ENCODE measurements at regions not wholly inside any gene's neighbourhood (a gene's known extent, or its start where the extent isn't known, plus 50 kb on each side); places are given as distances from the start of the nearest gene placed in this dataset.
A peak's percentile ranks its signal among the peaks of the same experiment; 100 is the strongest.

DNA sequence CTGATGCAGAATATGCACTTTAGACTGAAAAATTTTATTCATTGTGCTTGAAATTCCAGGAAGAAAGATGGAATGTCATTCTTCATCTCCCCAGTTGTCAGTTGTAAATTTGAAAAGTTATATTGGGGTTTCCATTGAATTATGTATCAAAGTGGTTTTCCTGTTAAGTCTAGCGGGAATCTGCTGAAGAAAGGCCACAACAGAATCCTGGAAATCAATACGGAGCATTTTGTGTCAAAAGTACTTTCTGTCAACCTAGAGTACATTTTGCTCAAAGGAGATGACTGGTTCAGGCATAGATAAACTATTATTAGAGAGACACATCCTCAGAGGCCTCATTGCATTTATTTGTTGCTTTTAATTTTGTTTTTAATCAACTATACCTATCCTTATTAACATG, 538.2 kb upstream of the SEMA3D start:
- no peak for DNase-seq

GRCh38 chr7:85719981-85720953, 533.4 kb upstream of the SEMA3D start:
- DNase-seq: no peak

GRCh38 chr7:85716353-85716752, 529.5 kb upstream of the SEMA3D start:
- DNase-seq: no peak

DNA sequence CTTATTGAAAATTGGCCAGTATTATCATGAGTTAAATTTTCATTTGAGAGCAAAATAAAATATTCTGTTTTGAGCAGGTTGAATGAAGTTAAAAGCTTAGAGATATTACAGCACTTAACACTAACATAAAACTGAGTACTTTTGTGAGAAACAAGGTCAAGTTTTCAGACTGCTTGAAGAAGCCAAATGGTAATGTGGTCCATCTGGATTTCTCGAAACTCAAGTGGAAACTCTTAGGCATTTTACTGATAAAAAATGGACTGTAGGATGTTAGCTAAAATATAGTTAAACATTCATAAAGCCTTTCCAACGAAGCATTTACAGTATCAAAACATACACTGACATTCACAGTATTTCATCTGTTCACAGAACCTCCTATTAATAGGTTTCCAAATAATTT, 528.1 kb upstream of the SEMA3D start:
- DNase-seq: no peak

- DNase-seq: no peak
Observed at GRCh38 chr7:85714043-85714578, 527.3 kb upstream of the SEMA3D start.

DNA sequence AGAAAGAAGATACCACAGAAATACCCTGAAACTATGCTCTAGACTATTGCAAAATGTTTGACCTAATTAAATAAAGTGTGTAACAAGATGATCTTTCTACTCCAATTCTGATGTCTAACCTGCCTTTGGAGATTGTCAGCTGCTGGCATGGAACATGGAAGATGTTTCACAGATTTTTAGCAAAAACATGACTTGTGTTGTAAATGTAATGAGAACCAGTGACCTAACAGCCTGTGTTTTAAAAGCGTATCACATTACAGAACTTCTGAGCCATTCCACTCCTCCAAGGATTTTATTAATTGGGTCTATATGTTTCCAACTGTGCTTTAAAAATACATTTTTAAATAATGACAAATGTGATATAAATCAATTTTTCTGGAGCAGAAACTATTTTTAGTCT, 526.3 kb upstream of the SEMA3D start:
- no peak for DNase-seq

DNA sequence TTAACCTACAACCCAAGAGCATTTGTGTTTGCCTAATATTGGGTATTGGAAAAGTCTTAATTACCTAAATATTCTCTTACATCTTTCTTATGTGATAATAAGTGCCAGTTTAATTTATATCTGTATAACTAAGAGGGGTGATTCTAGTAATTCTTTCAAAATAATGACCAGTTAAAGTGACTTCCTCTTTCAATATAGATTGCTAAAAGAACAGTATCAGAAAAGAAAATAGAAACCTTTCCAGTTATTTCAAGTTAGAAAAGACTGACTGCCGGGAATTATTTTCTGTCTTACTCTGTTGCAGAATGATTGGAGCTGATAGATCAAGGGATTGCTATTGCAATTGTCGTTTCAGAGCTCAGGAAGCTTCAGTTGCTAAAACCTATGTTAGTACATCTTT, 525.0 kb upstream of the SEMA3D start:
- DNase-seq: no peak

DNA sequence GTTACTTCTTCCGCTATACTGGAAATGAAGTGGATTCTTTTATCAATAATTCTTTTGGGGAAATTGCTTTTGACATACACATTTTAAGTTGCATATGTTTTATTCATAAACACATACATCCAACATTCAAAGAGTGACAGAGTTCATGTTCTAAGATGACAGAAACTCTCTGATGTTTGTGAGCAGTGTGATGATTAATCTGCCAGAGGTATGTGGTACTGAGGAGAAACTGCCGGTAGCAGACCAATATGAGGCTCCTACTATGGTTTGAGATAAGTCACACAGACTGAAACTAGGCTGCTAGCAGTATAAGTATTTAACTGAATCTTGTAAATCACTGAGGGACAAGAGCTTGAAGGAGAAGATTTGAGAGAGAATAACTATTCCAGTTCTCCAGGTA, 524.1 kb upstream of the SEMA3D start:
- DNase-seq: no peak

DNA sequence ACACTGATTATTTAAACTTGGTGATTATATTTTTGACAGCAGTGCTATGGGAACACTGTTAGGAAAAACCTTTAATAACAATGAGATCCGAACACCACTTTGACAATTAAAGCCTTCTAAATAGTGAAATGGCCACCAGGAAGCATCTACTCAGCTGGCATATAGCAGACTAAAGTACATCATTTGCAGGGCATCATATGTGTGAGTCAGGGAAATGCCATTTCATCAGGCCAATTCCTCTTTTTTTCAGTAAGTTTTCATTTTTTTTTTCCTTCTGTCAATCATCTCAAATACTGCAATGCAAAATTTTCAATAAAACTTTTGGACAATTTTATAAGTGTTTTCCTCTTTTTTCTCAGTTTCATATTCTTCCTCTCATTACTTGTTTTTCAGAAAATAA, 521.4 kb upstream of the SEMA3D start:
- no peak for DNase-seq

GRCh38 chr7:85705076-85705475, 518.2 kb upstream of the SEMA3D start:
- no peak for DNase-seq

GRCh38 chr7:85703251-85704010, 516.6 kb upstream of the SEMA3D start:
- no peak for DNase-seq

GRCh38 chr7:85702348-85702747, 515.5 kb upstream of the SEMA3D start:
- DNase-seq: no peak

GRCh38 chr7:85699482-85699881, 512.6 kb upstream of the SEMA3D start:
- DNase-seq: no peak

GRCh38 chr7:85695533-85695932, 508.7 kb upstream of the SEMA3D start:
- no peak for DNase-seq

GRCh38 chr7:85695041-85695440, 508.2 kb upstream of the SEMA3D start:
- DNase-seq: no peak

DNA sequence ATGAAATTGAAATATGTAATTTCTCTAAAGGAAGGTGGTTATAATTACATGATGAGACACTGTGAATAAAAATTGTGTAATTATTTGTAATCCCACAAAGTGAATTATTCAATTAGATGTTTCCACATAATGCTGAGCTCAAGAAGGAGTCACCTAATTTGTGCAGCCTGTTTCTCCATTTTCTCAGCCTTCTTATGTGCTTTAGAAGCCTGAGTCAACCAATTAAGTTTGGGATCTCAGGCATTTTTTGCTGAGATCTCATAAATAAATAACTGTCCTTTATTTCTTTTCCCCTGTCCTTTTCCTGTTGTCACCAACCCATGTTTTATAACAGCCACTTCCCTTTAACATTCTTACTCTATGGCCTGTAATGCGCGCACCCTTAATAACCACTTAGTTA, 506.5 kb upstream of the SEMA3D start:
- DNase-seq: no peak

- peak in 1 of 58 donors; percentile 0 for DNase-seq
Observed at GRCh38 chr7:85688712-85689111, 501.9 kb upstream of the SEMA3D start.

DNA sequence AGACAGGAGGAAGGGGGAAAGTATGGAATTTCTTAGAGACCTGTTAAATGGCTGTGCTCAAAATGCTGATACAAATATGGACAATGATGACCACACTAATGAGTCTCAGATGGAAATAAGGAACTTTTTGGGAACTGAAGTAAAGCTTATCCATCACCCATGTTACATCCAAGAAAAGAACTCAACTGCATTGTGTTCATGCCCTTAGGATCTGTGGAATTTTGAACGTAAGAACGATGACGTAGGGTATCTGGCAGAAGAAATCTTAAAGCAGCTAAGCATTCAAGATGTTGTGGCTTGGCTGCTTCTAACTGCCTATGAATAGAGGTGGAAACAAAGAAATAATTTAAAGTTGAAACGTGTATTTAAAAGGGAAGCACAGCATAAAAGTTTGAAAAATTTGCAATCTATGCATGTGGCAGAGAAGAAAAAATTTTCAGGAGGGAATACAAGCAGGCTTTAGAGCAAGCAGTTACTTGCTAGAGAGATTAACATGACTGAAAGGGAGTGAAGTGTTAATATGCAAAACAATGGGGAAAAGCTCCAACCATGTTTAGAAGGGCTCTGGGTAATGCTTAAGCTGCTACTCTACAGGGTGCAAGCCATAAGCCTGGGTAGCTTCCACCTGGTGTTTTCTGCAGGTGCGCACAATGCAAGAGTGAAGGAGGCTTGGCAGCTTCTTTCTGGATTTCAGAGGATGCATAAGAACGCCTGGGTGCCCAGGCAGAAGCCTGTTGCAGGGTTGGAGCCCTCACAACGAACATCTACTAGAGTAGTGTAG, 499.7 kb upstream of the SEMA3D start:
- no peak for DNase-seq

DNA sequence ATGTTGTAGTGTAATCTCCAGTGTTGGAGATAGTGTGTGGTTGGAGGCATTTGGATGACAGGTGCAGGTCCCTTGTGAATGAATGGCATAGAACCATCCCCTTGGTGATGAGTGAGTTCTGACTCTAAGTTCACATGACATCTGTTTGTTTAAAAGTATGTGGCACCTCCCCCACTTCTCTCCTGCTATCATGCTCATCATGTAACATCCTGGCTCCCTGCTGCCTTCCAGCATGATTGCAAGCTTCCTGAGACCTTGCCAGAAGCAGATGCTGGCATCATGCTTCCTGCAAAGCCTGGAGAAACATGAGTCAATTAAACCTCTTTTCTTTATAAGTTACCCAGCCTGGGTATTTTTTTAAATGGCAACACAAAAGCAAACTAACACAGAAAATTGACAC, 499.0 kb upstream of the SEMA3D start:
- no peak for DNase-seq

GRCh38 chr7:85682833-85683620, 496.2 kb upstream of the SEMA3D start:
- no peak for DNase-seq

DNA sequence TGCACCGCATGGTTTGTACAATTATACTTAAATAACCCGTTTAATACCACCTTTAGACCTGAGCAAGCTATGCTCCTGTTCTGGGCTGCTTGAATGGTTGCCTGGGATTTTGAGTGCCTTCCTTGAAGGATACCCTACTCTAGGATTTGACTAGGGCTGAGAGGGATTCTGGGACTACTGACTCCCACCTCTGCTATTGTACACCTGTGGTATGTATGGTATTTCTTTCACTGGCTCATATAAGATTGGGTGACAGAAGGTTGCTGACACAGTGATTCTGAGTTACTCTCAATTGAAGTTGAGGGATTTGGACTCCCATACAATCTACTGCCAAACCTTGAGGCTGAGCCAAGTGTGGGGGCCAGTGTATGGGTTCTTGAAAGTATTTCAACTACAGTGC, 494.4 kb upstream of the SEMA3D start:
- no peak for DNase-seq
